Dedifferentiated amniotic fluid mesenchymal stem cell (primary cell): ENCODE measurements at regions not wholly inside any gene's neighbourhood (a gene's known extent, or its start where the extent isn't known, plus 50 kb on each side); places are given as distances from the start of the nearest gene placed in this dataset.
"Not testable (repeated sequence)": the region's sequence is repeated elsewhere in the genome, so short reads cannot be mapped to it uniquely, and the experiment has no call there.

Source experiments
- DNase-seq: peaks from one replicate; pipeline ENCODE4 v3.0.0-alpha.2; 2016; ENCODE audit errors: extremely low spot score

DNA sequence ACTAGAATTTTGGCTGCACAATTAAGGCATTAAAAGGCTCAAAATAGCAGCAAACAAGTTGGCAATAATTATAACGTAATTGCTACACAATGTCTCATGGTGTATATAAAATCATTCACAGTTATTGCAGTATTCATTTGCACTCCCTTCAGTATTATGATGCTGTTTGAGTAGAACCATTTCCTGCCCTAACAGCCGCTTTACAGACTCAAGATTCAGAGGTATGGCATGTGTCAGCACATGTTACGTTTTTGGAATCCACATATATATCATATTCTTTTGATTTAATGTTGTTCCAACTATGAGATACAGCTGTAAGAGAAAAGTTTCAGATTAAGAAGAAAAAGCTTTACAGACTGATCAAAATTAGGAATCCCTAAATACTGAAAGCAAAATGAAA is 56.3 kb upstream of the NCKAP5 start:
- DNase-seq = no peak

DNA sequence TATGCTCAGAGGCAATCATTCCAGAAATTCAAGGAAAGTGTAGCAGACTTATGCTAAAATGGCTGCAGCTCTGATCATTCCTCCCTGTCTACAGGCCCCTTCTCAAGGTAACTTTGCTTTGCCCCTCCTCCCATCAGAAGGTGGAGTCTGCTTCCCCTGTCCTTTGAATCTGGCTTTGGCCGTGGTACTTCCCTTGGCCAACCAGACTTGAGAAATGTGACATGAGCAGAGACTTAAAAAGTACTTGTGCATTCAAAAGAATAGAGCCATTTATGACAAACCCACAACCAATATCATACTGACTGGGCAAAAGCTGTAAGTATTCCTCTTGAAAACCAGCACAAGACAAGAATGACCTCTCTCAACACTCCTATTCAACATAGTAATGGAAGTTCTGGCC is 59.5 kb upstream of the NCKAP5 start:
- no peak for DNase-seq

DNA sequence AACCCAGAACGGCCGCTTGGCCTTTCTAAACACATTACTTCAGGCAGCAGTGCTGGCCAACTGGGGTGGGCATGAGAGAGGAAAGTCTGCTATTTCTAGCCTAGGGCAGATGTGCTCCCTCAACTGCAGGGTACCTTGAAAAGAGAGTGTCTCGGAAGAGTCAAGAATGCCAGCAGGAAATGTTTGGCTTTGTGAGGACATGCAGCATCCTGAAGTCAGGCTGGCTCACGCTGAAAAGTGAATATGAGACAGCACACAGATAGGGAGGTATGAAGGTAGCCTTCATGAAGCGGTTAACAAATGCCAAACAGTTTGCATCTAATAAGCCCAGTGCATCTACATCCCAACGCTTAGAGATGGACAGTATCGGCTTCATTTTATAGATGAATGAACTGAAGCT is 65.0 kb upstream of the NCKAP5 start:
- no peak for DNase-seq

DNA sequence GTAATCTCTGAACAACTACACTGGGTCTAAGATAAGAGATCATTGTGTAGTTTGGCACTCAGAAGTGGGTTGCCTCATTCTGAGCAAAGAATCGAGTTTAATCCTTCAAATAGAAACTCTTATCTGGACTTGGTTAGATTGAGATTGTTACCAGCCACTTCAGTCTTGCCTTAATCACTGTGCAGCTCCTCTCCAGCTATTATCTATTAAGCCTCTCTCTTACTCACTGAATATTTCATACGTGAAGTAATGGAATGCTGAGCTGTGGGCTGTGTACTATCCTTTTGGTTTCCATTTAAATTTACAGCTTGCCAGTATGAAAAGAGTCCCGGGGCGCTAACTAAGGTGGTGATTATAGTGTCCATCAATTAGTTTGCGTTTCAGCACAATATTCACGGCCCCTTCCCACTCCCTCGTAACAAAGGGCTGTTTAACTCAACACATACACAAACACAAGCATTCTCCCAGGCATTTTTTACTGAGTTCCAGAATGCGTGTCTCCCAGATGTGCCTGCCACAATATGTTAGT is 65.7 kb upstream of the NCKAP5 start:
- no peak for DNase-seq

DNA sequence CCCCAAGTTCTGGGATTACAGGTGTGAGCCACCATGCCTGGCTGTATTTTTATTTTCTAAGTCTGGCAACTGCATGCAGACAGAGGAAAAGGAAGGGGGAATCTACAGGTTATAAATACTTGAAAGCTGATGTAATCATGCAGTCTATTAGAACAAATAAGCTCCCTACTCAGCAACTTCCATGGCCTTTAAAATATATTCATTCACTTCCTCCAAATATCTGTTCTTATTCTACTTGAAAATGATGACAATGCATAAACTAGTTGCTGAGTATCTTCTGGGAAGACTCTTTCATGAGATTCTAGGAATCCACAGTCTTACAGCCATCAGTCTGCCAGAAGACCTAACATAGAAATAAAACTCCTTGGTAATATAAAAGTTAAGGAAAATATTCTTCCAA is 66.9 kb upstream of the NCKAP5 start:
- DNase-seq = no peak

DNA sequence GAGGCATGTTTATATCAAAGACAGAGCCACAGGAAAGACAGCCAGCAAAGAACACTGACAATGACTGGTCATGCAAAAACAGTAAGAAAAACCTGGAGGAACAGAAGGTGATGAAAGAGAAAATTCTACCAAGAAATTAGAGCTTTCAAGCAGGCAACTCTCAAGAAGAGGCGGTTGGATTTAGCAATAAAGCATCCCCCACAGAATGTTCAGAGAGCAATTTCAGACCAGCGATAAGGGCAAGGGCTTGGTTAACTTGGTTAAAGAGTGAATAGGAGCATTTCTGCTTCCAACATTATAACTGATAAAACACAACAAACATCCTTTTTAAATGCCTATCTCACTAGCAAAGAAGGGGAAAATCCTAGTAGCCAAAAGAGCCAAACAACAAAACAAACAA is 68.0 kb upstream of the NCKAP5 start:
- DNase-seq = no peak

DNA sequence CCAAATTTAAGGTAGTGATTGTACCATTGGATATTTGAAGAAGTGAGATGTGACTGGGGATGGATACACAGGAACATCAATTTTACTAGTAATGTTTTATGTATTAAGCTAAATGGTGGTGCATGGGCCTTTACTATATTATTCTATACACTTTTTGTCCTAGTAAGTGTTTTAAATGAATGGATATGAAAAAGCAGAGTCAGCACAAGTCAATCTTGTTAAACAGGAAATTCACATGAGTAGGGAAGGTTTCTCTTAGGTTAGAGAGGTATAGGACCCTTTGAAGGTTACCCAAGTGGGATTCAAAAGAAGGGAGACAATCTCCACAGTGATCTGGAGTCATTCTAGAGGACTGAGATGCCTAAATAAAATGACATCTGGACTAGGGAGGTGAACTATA is 71.8 kb upstream of the NCKAP5 start:
- no peak for DNase-seq

DNA sequence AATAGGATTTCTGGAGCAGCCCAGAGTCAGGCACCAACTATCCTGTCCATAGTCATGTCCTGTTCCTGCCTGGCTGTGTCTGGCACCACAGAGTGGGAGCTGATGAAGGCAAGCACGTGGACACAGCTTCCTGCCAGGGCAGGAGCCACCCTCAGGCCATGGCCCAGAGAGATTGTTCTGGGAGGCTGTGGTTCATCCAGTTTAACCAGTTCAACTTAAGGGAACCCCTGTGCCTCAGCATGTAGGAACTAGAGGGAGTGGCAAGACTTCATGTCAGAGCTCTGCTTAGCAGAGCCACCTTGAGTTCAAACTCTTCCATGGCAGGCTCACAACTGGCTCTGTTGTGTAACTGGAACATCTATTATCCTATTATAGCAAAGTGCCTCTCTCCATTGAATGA is 73.2 kb upstream of the NCKAP5 start:
- no peak for DNase-seq

DNA sequence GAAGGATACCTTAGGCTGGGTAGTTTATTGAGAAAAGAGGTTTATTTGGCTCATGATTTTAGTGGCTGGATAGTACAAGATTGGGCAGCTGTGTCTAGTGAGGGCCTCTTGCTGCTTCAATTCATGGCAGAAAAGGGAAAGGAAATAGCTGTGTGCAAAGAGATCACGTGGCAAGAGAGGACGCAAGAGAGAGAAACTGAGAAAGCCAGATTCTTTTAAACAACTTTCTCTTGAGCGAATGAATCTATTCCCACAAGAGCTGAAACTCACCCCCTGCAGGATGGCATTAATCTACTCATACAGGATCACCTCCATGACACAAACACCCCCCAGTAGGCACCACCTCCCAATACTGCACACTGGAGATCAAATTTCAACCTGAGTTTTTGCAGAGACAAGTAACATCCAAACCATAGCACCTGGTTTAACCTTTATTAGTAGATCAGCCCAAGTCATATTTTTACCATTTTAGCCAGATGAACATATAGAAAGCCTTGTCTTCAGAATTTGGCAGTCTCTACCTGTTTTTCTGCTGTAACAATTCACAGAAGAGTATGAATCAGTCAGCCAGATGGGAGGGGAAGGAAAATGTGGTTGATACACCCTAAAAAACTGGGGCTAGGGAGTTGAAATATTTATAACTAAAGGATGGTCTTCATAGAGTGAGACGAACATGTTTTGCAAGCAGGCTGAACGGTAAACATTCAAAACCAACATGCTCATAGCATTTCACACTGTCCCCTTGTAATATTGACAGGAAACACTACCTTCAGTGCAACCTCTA is 73.9 kb upstream of the NCKAP5 start:
- no peak for DNase-seq

DNA sequence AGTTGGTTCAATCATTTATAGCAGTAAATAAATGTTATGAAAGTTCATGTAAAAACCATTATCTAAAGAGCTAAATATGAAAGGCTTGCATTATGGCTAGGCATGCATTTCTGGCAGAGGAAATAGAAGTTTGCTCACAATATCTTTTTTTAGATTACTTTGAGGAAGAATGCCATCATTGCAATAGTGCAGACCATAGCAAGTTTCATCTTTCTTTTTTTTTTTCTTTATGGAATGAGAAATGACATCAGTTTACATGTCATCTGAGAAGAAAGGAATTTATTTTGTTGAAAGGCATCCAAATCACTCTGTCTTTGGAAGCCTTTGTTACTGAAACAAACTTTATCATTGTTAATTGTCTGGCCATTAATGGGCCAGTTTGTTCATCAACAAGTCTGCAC is 74.5 kb upstream of the NCKAP5 start:
- peak; percentile 78 for DNase-seq

DNA sequence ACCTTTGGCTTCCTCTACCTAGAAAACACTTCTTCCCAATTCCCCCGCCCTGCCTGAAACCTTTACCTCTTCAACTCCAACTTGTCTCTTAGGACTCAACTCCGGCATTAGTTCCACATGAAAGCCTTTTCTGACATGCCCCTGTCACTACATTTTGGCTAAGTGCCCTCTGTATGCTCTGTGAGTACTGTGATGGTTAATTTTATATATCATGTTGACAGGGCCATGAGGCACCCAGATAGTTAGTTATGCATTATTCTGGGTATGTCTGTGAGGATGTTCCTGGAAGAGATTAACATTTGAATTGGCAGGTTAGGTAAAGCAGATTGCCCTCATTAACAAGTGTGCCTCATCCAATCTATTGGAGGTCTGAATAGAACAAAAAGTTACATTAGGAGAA is 75.6 kb upstream of the NCKAP5 start:
- DNase-seq = no peak

DNA sequence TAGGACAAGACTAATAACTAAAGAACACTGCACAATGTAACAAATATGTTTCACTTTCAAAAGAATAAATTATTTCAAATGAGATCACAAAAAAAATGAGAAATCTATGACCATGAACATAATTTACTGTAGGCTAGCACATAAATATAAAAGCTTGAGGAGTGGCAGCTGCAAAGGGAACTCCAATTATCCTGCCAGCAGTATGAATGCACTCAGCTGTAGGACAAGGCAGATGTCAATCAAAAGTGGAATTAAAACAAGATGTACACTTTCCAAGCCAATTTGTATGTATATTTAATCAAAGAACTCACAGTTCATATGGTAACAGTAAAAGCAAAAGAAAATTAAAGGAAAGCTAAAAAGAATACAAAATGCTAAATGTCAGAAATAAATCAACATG is 76.6 kb upstream of the NCKAP5 start:
- DNase-seq = no peak

DNA sequence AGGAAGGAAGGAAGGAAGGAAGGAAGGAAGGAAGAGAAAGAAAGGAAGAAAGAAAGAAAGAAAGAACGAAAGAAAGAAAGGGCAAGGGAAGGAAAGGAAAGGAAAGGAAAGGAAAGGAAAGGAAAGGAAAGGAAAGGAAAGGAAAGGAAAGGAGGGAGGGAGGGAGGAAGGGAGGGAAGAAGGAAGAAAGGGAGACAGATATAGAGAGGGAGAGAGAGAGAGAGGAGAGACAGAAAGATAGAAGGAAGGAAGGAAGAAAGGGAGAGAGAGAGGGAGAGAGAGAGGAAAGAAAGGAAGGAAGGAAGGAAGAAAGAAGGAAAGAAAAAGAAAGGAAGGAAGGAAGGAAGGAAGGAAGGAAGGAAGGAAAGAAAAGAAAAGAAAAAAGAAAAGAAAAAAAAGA is 79.1 kb upstream of the NCKAP5 start:
- not testable (repeated sequence) for DNase-seq

DNA sequence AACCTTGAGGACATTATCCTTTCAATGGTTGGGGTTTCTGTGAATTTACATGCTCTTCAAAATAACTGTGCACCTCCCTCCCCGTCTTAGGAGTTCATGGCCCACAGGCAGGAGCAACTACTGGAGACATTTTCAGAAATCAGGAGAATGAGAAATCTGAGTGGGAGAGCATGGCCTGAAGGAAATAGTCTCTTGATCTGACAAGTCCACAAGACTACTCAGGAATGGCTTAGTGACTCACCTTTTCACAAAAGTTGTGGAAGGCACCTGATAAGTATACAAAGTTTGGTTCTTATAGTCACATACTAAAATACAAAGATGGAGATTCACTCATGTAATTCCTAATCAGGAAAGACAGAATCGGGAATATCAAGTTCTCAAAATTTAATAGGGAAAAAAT is 83.6 kb upstream of the NCKAP5 start:
- DNase-seq = no peak

DNA sequence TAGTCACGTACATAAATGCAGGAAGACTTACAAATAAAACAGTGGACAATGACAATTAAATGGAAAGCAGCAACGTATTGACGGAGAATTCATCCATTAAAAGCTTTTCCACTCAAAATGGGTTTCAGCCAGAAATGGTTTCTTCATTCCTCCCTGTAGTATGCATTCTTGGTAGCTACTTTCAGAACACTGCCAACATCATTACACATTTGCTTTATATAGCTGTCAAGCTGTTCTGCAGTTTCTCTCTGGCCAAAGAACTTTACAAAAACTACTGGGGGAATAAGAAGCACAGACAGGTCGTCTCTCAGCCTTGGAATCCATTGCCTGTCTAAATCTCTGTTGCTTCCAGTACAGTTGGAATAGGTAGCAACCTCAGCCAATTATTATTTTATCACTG is 84.1 kb upstream of the NCKAP5 start:
- DNase-seq = peak; percentile 51

DNA sequence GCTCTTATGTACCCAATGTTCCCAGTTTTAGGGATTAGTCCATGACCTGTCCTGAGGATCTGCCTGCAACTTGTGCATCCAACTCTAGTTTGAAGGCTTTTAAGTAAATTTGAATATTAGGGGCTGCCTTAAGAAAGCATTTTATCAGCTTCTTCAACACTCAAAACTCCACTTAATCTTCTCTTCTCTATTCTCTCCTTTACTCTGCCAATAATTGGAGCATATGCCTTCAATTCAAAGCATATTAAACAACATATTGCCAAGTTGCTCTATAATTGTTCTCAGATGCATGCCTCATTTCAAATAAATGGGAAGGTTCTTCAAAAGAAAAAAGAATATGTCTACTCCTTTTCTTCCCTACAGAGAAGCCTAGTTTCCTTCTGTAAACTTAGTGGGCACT is 84.8 kb upstream of the NCKAP5 start:
- DNase-seq = no peak

DNA sequence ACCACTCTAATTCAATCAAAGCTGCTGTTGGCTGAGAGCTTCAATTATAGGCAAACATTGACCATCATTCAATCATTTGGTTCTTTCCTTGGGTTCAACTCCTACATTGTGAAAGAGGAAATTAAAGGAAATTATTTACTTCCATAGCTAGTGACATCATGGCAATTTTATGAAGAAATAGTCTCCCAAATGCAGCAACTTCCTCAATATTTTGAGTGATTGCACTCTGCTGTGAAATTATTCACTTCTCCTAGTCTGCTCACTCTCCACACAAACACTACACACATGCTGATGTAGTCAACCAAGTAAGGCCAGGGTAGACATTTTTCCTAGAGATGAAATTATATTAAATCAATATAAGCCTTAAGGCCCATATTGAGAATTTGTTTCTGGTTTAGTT is 86.7 kb upstream of the NCKAP5 start:
- DNase-seq = no peak

DNA sequence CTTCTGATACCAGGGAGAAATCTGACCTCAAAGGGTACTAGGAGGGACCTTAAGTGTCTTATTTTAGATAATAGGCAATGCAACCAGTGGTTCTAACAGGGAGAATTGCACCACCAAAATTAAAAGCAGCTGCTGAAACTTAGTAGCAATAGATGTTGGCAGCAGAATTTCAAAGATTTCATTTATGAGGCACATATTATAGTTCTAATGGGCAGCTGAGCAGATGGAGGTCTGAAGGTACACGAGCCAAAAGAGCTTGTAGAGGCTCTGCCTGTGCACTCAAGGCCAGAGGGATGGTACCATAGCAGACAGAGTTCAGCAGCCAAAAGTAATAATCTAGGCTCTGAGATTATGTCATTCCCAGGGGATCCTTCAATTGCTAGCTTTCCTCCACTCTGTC is 87.3 kb upstream of the NCKAP5 start:
- no peak for DNase-seq

DNA sequence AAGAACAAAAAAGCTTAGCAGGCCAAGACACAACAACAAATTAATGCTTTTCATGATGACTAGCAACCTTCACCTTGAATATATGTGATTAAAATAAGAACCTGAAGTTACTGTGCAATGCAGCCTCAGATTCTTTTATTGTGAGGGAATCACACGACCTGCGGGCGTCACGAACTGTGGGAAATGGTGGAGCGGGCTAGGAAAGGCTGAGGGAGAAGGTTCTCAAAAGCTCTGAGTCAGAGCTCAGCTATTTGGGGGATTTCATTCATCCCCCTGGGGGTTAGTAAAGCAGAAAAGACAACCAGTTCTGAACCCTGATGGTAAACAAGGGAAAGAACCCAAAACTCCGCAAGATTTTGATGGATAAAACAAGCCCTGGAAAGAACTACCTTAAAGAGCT is 89.3 kb upstream of the NCKAP5 start:
- no peak for DNase-seq

DNA sequence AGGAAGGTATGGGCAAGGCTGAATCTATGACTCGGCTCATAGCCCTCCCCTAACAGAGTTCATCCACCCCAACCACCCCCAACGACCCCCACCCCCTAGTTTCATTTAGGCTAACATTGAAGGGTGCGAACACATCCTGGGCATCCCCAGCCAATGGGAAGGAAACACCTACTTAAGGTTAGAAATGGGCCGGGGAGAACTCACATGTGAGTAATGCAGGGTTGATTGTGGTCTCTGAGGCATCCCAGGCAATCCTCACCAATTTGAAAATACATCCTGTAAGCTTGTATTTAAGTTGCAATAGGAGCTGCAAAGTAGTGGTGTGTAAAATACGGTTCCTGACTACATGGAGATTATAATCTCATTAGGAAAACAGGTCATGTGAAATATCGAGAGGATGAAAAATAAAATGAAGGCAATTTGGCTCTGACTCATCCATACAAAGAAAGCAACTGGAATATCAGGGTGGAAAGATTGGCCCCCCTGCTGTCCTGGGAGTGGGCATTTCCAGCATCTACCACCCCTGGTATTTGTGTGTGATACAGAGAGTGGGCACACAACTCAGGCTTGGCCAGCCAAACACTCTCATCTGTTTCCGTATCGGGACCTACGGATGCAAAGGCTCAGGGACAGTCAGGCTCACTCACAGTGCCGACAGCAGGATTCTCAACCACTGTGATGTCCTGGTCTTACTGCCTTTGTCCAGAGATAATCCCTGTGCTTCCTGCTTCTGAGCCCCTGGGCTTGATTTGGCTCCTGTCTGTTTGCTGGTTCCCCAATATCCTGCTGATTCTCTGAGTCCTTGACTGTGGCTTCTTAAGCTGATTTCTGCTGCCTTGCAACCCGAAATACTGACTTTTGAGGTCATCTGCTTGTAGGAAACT is 90.0 kb upstream of the NCKAP5 start:
- DNase-seq = no peak

DNA sequence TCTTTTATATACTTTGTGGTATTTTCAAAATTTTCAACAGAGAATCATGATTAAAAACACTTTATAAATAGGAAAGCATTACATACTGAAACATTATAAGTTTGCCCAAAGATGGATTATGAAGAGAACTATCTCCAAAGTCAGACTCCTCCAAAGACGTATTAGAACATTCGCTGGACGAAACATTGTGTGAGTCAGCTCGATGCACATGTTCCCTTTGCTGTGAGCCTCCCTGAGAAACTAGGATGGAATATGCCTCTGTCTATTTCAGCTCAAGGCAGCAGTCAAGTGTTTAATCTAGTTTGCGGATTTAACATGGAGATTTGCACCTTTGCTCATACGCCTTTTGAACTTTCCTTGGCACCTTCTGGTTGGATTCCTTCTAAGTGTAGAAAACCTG is 92.2 kb upstream of the NCKAP5 start:
- DNase-seq = no peak

DNA sequence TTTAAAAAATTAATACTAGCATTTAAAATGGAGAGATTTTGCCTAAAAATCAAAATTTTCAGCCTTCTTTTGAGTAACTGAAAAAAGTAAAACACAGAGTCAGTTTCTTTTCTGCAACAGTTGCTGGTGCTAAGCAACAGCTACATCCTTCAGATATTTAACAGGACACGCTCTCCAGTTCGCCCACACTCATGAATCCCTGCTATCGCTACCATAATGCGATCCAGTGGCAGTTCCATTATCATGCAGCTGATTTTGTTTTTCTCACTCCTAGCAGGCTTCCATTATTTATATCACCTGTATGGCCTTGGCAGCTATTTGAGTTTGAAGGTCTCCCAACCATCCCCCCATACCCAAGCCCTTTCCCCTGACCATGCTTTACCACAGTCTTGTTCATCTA is 93.1 kb upstream of the NCKAP5 start:
- DNase-seq = no peak

DNA sequence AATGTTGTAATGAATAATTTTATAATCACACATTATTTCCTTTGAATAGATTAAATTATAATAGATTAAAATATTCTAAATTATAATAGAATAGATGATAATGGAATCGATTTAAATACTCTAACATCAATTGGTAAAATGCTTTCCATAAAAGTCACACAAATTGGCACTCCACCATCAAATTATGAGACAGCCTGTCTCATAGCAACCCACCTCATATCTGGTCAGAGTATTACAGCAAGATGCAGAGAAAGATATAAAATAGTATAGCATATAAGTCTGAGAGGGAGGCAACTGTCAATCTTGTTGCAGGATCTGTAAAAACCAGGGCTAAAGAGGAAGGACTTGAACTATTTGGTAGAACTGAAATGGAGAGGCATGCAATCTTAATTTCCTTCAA is 98.4 kb upstream of the NCKAP5 start:
- no peak for DNase-seq
